ENCODE measurements at regions not wholly inside any gene's neighbourhood (a gene's known extent, or its start where the extent isn't known, plus 50 kb on each side); places are given as distances from the start of the nearest gene placed in this dataset.

DNA sequence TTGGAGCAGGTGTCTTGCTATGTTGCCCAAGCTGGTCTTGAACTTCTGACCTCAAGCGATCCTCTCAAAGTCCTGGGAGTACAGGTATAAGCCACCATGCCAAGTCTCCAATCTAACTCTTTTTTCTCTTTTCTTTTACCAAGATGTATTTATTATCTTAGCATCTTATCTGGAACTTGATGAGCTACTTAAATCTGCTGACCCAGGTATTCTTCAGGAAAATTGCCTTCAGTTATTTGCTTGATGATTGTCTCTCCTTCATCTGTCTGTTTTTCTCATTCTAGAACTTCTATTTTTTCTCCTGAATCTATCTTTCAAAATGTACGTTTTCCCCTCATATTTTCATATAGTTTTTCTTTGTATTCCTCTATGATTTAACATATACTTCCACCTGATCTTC, 158.2 kb upstream of the DMAC1 start:
- WGBS (ENCODE audit: insufficient coverage): no CpG with 5 or more reads among the region's 2 CpGs
- no peak for DNase-seq (ENCODE audit: low read depth in 4 of 6, low spot score in 6 of 6)
- Histone ChIP-seq H3K27ac (ENCODE audit: low read depth, low read length) (no peak overlapping the region), H3K36me3 (ENCODE audit: control insufficient read depth, insufficient read depth, low read length) (no peaks in the 10 kb centered on the region), H3K9me3 (ENCODE audit: control insufficient read depth, insufficient read depth, low read length) (no peaks in the 10 kb centered on the region), H3K4me1 (ENCODE audit: control insufficient read depth, insufficient read depth, low read length) (no peaks in the 10 kb centered on the region), H3K4me3 (ENCODE audit: low read depth, low read length) (no peak overlapping the region), H3K27me3 (ENCODE audit: control insufficient read depth, insufficient read depth, low read length) (no peaks in the 10 kb centered on the region)

DNA sequence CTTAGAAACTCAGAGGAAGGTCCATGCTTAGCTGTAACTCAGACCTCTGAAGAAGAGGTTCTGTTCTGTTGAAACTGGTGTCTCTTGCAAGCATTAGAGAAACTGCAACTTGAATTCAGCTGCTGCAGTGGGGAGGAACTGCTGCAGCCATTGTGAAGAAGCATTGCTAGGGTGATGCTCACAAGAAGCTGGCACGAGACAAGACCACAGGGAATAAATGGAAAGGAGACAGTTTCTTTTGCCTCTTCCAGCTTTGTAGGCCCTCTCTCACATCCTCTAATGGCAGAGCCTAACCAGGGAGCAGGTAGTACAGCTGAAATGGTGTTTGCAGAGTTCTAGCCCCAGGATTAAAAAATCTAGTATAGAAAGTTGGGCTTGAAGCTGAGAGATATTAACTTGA, 148.0 kb upstream of the DMAC1 start:
- no CpG with 5 or more reads among the region's 1 CpG for WGBS (ENCODE audit: insufficient coverage)
- peak in 1 of 6 donors; percentile 23 for DNase-seq (ENCODE audit: low read depth in 4 of 6, low spot score in 6 of 6)
- no peaks in the 10 kb centered on the region for H3K36me3 ChIP-seq (ENCODE audit: control insufficient read depth, insufficient read depth, low read length)
- no peak overlapping the region for H3K4me3 ChIP-seq (ENCODE audit: low read depth, low read length)
- no peaks in the 10 kb centered on the region for H3K4me1 ChIP-seq (ENCODE audit: control insufficient read depth, insufficient read depth, low read length)
- H3K27me3 ChIP-seq (ENCODE audit: control insufficient read depth, insufficient read depth, low read length): no peaks in the 10 kb centered on the region
- H3K9me3 ChIP-seq (ENCODE audit: control insufficient read depth, insufficient read depth, low read length): no peaks in the 10 kb centered on the region
- no peak overlapping the region for H3K27ac ChIP-seq (ENCODE audit: low read depth, low read length)

DNA sequence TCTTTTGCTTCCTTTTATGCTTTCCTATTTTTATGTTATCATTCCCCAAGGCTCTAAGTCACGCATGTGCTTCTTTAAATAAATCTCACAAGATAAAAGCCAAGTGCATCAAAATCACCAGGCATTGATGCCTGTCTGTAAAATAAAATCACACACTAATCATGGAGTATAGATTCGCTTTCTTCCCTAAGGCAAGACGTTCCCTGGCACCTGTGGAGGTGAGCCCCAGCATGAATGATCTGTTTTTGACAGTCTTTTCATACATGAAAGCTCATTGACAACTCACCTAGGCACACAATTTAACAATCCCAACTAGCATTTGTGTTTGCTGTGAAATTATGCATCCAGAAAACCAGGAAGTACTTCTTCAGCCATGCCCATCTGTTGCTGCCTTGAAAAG, 146.9 kb upstream of the DMAC1 start:
- H3K4me1 ChIP-seq (ENCODE audit: control insufficient read depth, insufficient read depth, low read length): no peaks in the 10 kb centered on the region

DNA sequence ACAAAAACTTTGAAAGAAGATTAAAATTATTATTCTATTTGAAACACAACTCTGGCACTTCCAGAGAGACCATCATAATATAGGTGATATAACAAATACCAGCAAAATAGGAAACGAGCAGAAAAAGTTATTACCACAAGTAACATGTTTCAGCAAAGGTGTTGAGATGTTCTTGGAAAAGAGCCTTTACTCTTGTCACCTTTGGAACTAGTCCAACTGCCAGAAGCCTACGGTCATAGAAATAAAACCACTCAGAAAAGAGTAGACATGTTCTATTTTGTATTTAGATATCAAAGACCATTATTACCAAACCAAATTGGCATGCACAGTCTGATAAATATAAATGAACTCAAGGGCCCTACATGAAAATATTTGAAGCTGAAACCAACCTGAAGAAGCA, 145.0 kb upstream of the DMAC1 start:
- no peaks in the 10 kb centered on the region for H3K9me3 ChIP-seq (ENCODE audit: control insufficient read depth, insufficient read depth, low read length)
- no CpG with 5 or more reads among the region's 2 CpGs for WGBS (ENCODE audit: insufficient coverage)
- H3K27ac ChIP-seq (ENCODE audit: low read depth, low read length): no peak overlapping the region
- DNase-seq (ENCODE audit: low read depth in 4 of 6, low spot score in 6 of 6): no peak
- no peaks in the 10 kb centered on the region for H3K27me3 ChIP-seq (ENCODE audit: control insufficient read depth, insufficient read depth, low read length)
- no peaks in the 10 kb centered on the region for H3K36me3 ChIP-seq (ENCODE audit: control insufficient read depth, insufficient read depth, low read length)
- no peaks in the 10 kb centered on the region for H3K4me1 ChIP-seq (ENCODE audit: control insufficient read depth, insufficient read depth, low read length)
- no peak overlapping the region for H3K4me3 ChIP-seq (ENCODE audit: low read depth, low read length)

More for the DNA sequence above, 146.9 kb upstream of the DMAC1 start:
- Histone ChIP-seq H3K4me3 (ENCODE audit: low read depth, low read length) (no peak overlapping the region), H3K36me3 (ENCODE audit: control insufficient read depth, insufficient read depth, low read length) (no peaks in the 10 kb centered on the region), H3K9me3 (ENCODE audit: control insufficient read depth, insufficient read depth, low read length) (no peaks in the 10 kb centered on the region), H3K27me3 (ENCODE audit: control insufficient read depth, insufficient read depth, low read length) (no peaks in the 10 kb centered on the region), H3K27ac (ENCODE audit: low read depth, low read length) (no peak overlapping the region)
- 94% methylated on average over 2 of the region's 3 CpGs for WGBS (ENCODE audit: insufficient coverage)
- no peak for DNase-seq (ENCODE audit: low read depth in 4 of 6, low spot score in 6 of 6)

DNA sequence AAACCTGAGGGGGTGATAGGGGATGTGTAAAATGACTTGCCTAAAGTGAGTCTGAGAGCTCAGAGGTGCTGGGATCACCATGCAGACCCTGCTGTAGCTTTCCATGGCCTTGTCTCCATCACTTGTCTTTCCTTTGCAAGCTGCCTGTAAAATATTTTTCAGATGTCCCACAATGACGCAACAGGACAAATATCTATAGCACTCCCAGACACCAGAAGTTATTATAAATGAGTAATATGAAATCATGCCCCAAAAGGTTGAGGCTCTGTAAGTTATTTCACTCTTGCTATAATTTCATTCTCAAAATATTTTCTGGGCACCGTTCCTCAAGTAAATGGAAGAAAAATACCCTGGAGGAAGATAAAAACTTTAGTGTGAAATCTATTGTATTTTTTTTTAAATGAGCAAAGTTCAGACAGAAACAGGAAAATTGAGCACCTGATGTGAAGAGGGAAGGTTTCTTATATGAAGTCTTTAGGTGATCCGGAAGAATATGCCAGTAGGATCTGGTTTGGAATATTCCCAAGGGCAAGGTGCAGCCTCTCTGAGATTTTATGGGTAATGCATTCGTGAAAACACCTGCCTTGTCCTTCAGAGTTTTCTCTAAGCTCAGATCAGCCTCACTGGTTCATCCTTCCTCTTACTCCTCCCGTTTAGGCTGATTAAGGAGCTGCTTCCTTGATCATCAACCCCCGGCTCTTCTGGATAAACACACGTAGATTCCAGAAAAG, 138.3 kb upstream of the DMAC1 start:
- WGBS (ENCODE audit: insufficient coverage): 92% methylated on average over 2 of the region's 7 CpGs
- Histone ChIP-seq H3K27ac (ENCODE audit: low read depth, low read length) (no peak overlapping the region), H3K36me3 (ENCODE audit: control insufficient read depth, insufficient read depth, low read length) (no peaks in the 10 kb centered on the region), H3K27me3 (ENCODE audit: control insufficient read depth, insufficient read depth, low read length) (no peaks in the 10 kb centered on the region), H3K4me3 (ENCODE audit: low read depth, low read length) (no peak overlapping the region), H3K9me3 (ENCODE audit: control insufficient read depth, insufficient read depth, low read length) (no peaks in the 10 kb centered on the region), H3K4me1 (ENCODE audit: control insufficient read depth, insufficient read depth, low read length) (no peaks in the 10 kb centered on the region)
- no peak for DNase-seq (ENCODE audit: low read depth in 4 of 6, low spot score in 6 of 6)

DNA sequence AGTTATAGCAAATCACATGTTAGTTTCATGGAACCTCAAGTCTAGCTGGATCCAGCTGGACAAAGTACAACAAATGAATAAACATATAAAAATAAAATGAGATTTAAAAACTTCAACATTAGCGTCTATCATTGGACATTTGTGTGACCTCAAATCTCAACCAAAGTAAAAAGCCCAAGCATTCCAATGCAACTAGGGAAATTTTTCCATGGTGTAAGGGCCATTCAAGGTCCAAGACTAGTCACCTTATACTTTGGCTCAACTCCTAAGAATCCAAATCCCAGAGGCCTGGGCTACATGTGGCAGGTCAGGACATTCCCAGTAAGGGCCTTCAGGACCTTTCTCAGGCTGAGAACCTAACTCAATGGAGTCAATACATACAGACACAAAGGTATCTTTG, 137.4 kb upstream of the DMAC1 start:
- no peaks in the 10 kb centered on the region for H3K27me3 ChIP-seq (ENCODE audit: control insufficient read depth, insufficient read depth, low read length)
- H3K9me3 ChIP-seq (ENCODE audit: control insufficient read depth, insufficient read depth, low read length): no peaks in the 10 kb centered on the region
- no CpG with 5 or more reads among the region's 1 CpG for WGBS (ENCODE audit: insufficient coverage)
- no peak overlapping the region for H3K27ac ChIP-seq (ENCODE audit: low read depth, low read length)
- DNase-seq (ENCODE audit: low read depth in 4 of 6, low spot score in 6 of 6): no peak
- no peaks in the 10 kb centered on the region for H3K36me3 ChIP-seq (ENCODE audit: control insufficient read depth, insufficient read depth, low read length)
- H3K4me1 ChIP-seq (ENCODE audit: control insufficient read depth, insufficient read depth, low read length): no peaks in the 10 kb centered on the region
- H3K4me3 ChIP-seq (ENCODE audit: low read depth, low read length): no peak overlapping the region

DNA sequence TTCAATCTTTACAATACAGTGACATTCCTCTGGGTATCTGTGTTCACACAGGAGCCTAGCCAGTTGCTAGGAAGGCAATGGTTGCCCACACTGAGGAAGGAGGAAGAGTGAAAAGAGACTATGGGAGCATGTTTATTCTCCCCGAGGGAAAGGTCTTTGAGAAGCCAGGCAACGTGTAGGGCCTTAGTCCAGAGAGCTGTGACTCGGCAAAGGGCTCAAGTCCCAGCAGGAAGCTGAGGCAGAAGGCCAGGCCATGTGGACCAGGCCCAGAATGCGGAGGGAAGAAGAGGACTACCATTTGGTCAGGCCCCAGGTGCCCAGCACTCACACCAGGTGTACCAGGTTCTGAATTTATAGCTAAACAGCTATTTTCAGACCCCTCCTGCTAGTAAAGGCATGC, 136.6 kb upstream of the DMAC1 start:
- H3K27me3 ChIP-seq (ENCODE audit: control insufficient read depth, insufficient read depth, low read length): no peaks in the 10 kb centered on the region

DNA sequence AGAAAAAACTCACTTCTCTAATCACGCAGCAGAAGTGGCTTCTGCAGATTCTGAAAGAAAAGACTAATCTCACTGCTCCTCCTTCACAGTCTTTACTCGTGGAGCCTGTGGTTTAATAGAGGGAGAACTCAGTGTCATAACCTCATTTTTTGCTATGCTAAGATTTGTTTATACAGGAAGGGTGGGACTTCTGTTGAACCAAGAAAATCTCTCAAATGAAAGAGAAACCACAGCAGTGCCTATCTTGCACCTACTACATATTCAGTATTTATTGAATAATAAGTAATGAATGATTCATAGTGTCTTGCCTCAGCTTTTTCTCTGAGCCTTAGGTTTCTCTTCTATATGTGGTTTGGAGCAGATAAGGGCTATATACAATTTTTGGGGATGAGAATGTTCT, 136.1 kb upstream of the DMAC1 start:
- Histone ChIP-seq H3K27me3 (ENCODE audit: control insufficient read depth, insufficient read depth, low read length) (no peaks in the 10 kb centered on the region), H3K36me3 (ENCODE audit: control insufficient read depth, insufficient read depth, low read length) (no peaks in the 10 kb centered on the region), H3K9me3 (ENCODE audit: control insufficient read depth, insufficient read depth, low read length) (no peaks in the 10 kb centered on the region), H3K4me3 (ENCODE audit: low read depth, low read length) (no peak overlapping the region), H3K27ac (ENCODE audit: low read depth, low read length) (no peak overlapping the region), H3K4me1 (ENCODE audit: control insufficient read depth, insufficient read depth, low read length) (no peaks in the 10 kb centered on the region)
- WGBS (ENCODE audit: insufficient coverage): no CpG with 5 or more reads among the region's 2 CpGs
- no peak for DNase-seq (ENCODE audit: low read depth in 4 of 6, low spot score in 6 of 6)

More for the DNA sequence above, 136.6 kb upstream of the DMAC1 start:
- Histone ChIP-seq H3K36me3 (ENCODE audit: control insufficient read depth, insufficient read depth, low read length) (no peaks in the 10 kb centered on the region), H3K4me3 (ENCODE audit: low read depth, low read length) (no peak overlapping the region), H3K27ac (ENCODE audit: low read depth, low read length) (no peak overlapping the region), H3K4me1 (ENCODE audit: control insufficient read depth, insufficient read depth, low read length) (no peaks in the 10 kb centered on the region), H3K9me3 (ENCODE audit: control insufficient read depth, insufficient read depth, low read length) (no peaks in the 10 kb centered on the region)
- DNase-seq (ENCODE audit: low read depth in 4 of 6, low spot score in 6 of 6): no peak
- 41% methylated on average over 4 of the region's 4 CpGs for WGBS (ENCODE audit: insufficient coverage)

DNA sequence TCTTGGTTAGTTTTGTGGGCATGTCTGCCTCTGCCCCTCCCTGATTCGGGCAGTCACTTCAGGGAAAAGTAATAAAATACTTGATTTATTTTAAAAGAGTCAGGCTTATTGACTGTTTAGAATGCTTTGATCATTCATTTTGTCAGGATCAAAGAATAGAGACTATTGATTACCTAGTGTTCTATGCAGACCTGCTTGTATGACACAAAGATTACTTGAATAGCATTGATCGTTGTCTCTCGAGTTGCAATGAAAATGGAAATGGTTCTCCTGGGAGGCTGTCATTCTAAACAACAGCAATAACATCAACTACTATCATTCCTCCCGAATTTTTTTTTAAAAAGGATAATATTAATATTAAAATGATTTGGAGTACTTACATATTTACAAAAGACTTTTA, 133.2 kb upstream of the DMAC1 start:
- no peak overlapping the region for H3K27ac ChIP-seq (ENCODE audit: low read depth, low read length)
- no peaks in the 10 kb centered on the region for H3K4me1 ChIP-seq (ENCODE audit: control insufficient read depth, insufficient read depth, low read length)
- no CpG with 5 or more reads among the region's 4 CpGs for WGBS (ENCODE audit: insufficient coverage)

DNA sequence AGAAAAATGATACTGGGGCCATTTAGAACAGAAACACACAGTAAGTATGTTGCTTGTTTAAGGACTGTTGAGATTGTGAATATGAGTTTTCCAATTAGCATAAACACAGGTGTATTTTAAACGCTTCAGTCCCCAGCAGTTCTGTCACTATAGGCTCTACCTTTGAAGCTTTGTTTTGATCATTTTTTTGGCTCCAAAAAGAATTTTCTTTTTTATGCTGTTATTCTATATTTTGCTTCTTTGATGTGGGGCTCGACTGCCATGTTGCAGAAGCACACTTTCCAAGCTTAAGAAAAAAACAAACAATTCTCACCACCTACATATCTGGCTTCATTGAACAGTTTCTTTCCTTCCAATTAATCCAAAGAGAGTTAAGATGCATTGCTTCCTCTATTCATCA, 131.0 kb upstream of the DMAC1 start:
- DNase-seq (ENCODE audit: low read depth in 4 of 6, low spot score in 6 of 6): no peak
- H3K4me1 ChIP-seq (ENCODE audit: control insufficient read depth, insufficient read depth, low read length): no peaks in the 10 kb centered on the region
- WGBS (ENCODE audit: insufficient coverage): no CpG with 5 or more reads among the region's 2 CpGs

More for the DNA sequence above, 133.2 kb upstream of the DMAC1 start:
- Histone ChIP-seq H3K27me3 (ENCODE audit: control insufficient read depth, insufficient read depth, low read length) (no peaks in the 10 kb centered on the region), H3K4me3 (ENCODE audit: low read depth, low read length) (no peak overlapping the region), H3K36me3 (ENCODE audit: control insufficient read depth, insufficient read depth, low read length) (no peaks in the 10 kb centered on the region), H3K9me3 (ENCODE audit: control insufficient read depth, insufficient read depth, low read length) (no peaks in the 10 kb centered on the region)
- DNase-seq (ENCODE audit: low read depth in 4 of 6, low spot score in 6 of 6): no peak

More for the DNA sequence above, 131.0 kb upstream of the DMAC1 start:
- Histone ChIP-seq H3K36me3 (ENCODE audit: control insufficient read depth, insufficient read depth, low read length) (no peaks in the 10 kb centered on the region), H3K27me3 (ENCODE audit: control insufficient read depth, insufficient read depth, low read length) (no peaks in the 10 kb centered on the region), H3K4me3 (ENCODE audit: low read depth, low read length) (no peak overlapping the region), H3K9me3 (ENCODE audit: control insufficient read depth, insufficient read depth, low read length) (no peaks in the 10 kb centered on the region), H3K27ac (ENCODE audit: low read depth, low read length) (no peak overlapping the region)

All from spinal cord (tissue), 9 donors.